ENCODE measurements at regions not wholly inside any gene's neighbourhood (a gene's known extent, or its start where the extent isn't known, plus 50 kb on each side); places are given as distances from the start of the nearest gene placed in this dataset.
A peak's percentile ranks its signal among the peaks of the same experiment; 100 is the strongest.

- Histone ChIP-seq H4K20me1 (ENCODE audit: insufficient read depth, low read length) (no peaks in the 10 kb centered on the region), H3K27ac (ENCODE audit: low read depth, low read length, poor library complexity, severe bottlenecking) (peak overlapping the region; percentile 60), H3K79me2 (ENCODE audit: insufficient read depth, low read depth, low read length) (no peaks in the 10 kb centered on the region), H3K4me1 (ENCODE audit: insufficient read depth, low read length, poor library complexity, severe bottlenecking) (peaks cover 89% of the 10 kb centered on the region), H3K36me3 (ENCODE audit: insufficient read depth, low read length) (no peaks in the 10 kb centered on the region; the same call in 1 of the 2 replicates), H3K9me3 (ENCODE audit: low read length) (peaks cover 7% of the 10 kb centered on the region), H2AFZ (ENCODE audit: low read length) (peak overlapping the region; percentile 79), H3K4me2 (ENCODE audit: low read length) (peak overlapping the region; percentile 68), H3K9me2 (ENCODE audit: insufficient read depth, low read length) (no peaks in the 10 kb centered on the region), H3K4me3 (ENCODE audit: low read depth, low read length, poor library complexity, severe bottlenecking) (peak overlapping the region; percentile 16)
- intact Hi-C loops (cut with micrococcal nuclease; ENCODE audit: unreplicated experiment) = loop anchor here (5.0 to 10.0 kb wide), 2 partner anchors 401 to 448 kb away; no protein-coding TSS in a partner anchor
- ChIA-PET POLR2A (interaction anchor here (0.6 to 0.9 kb wide), 5 partner anchors 10 to 423 kb away, joined by 3 read pairs; no protein-coding TSS in a partner anchor), CTCF (ENCODE audit: unreplicated experiment) (no interaction called here)
- DNase-seq (ENCODE audit: low spot score) = peak; percentile 61
- TF ChIP-seq EZH2phosphoT487 (IDR thresholded peaks at IDR 0.05; ENCODE audit: borderline replicate concordance, low read depth, low read length) (no peak), CTCF (conservative IDR thresholded peaks at IDR 0.05; ENCODE audit: low read length) (no peak)
- BruUV-seq (replicated peaks) = no TSS peak
Measured at GRCh38 chr13:85383291-85383690, 415.9 kb downstream of the SLITRK6 start.

- H3K79me2 ChIP-seq (ENCODE audit: insufficient read depth, low read depth, low read length) = no peaks in the 10 kb centered on the region
- 0 out of 2 replicates have a peak overlapping the region, but pooled peaks have one; percentile 15 for H3K4me2 ChIP-seq (ENCODE audit: low read length)
- CTCF ChIA-PET (ENCODE audit: unreplicated experiment) = interaction anchor here (1.2 kb wide), 1 partner anchor 18 kb away, joined by 3 read pairs; no protein-coding TSS in a partner anchor
- H3K27ac ChIP-seq (ENCODE audit: low read depth, low read length, poor library complexity, severe bottlenecking) = no peak overlapping the region
- intact Hi-C loops (cut with micrococcal nuclease; ENCODE audit: unreplicated experiment) = loop anchor here (5.0 to 10.0 kb wide), 2 partner anchors 399 to 446 kb away; no protein-coding TSS in a partner anchor
- no peaks in the 10 kb centered on the region for H3K36me3 ChIP-seq (ENCODE audit: insufficient read depth, low read length)
- H3K9me2 ChIP-seq (ENCODE audit: insufficient read depth, low read length) = no peaks in the 10 kb centered on the region
- no TSS peak for BruUV-seq (replicated peaks)
- H4K20me1 ChIP-seq (ENCODE audit: insufficient read depth, low read length) = no peaks in the 10 kb centered on the region
- DNase-seq (ENCODE audit: low spot score) = no peak
- H3K4me1 ChIP-seq (ENCODE audit: insufficient read depth, low read length, poor library complexity, severe bottlenecking) = peaks cover 76% of the 10 kb centered on the region
- H3K9me3 ChIP-seq (ENCODE audit: low read length) = no peaks in the 10 kb centered on the region
- POLR2A ChIA-PET = interaction anchor here (0.6 to 1.0 kb wide), 4 partner anchors 9 to 399 kb away, joined by 3 read pairs; no protein-coding TSS in a partner anchor
- H2AFZ ChIP-seq (ENCODE audit: low read length) = peak overlapping the region; percentile 98; the same call in 1 of the 2 replicates
- TF ChIP-seq EZH2phosphoT487 (IDR thresholded peaks at IDR 0.05; ENCODE audit: borderline replicate concordance, low read depth, low read length) (no peak), CTCF (conservative IDR thresholded peaks at IDR 0.05; ENCODE audit: low read length) (no peak)
- H3K4me3 ChIP-seq (ENCODE audit: low read depth, low read length, poor library complexity, severe bottlenecking) = no peak overlapping the region
Measured at GRCh38 chr13:85381082-85381481, 418.1 kb downstream of the SLITRK6 start.

DNA sequence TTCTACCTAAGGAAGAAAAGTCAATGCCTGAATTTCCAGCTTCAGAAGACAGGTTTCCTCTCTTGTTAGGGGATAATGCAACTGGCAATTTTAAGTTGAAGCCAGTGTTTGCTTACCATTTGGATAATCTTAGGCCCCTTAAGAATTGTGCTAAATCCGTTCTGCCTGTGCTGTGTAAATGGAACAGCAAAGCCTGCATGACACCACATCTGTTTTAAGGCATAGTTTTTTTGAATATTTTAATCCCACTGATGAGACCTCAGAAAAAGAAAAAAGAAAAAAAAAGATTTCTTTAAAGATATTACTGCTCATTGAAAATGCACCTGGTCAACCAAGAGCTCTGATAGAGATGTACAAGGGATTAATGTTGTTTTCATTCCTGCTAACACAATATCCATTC lies 419.2 kb downstream of the SLITRK6 start:
- no peaks in the 10 kb centered on the region for H3K79me2 ChIP-seq (ENCODE audit: insufficient read depth, low read depth, low read length)
- H3K4me3 ChIP-seq (ENCODE audit: low read depth, low read length, poor library complexity, severe bottlenecking) = peak overlapping the region; percentile 51
- TF ChIP-seq EZH2phosphoT487 (IDR thresholded peaks at IDR 0.05; ENCODE audit: borderline replicate concordance, low read depth, low read length) (no peak), CTCF (conservative IDR thresholded peaks at IDR 0.05; ENCODE audit: low read length) (no peak)
- DNase-seq (ENCODE audit: low spot score) = peak; percentile 11
- H3K9me2 ChIP-seq (ENCODE audit: insufficient read depth, low read length) = no peaks in the 10 kb centered on the region
- no peaks in the 10 kb centered on the region for H3K36me3 ChIP-seq (ENCODE audit: insufficient read depth, low read length)
- CTCF ChIA-PET (ENCODE audit: unreplicated experiment) = no interaction called here
- BruUV-seq (replicated peaks) = no TSS peak
- intact Hi-C loops (cut with micrococcal nuclease; ENCODE audit: unreplicated experiment) = loop anchor here (5.0 to 10.0 kb wide), 3 partner anchors 398 to 475 kb away; no protein-coding TSS in a partner anchor
- H3K27ac ChIP-seq (ENCODE audit: low read depth, low read length, poor library complexity, severe bottlenecking) = no peak overlapping the region
- no peaks in the 10 kb centered on the region for H4K20me1 ChIP-seq (ENCODE audit: insufficient read depth, low read length)
- POLR2A ChIA-PET = interaction anchor here (0.5 to 1.6 kb wide), 10 partner anchors 8 to 54 kb away, joined by 3 to 7 read pairs (median 4); no protein-coding TSS in a partner anchor
- H3K9me3 ChIP-seq (ENCODE audit: low read length) = no peaks in the 10 kb centered on the region
- peaks cover 65% of the 10 kb centered on the region for H3K4me1 ChIP-seq (ENCODE audit: insufficient read depth, low read length, poor library complexity, severe bottlenecking)
- peak overlapping the region; percentile 98 for H2AFZ ChIP-seq (ENCODE audit: low read length)
- peak overlapping the region; percentile 70 for H3K4me2 ChIP-seq (ENCODE audit: low read length)
